ENCODE measurements at regions not wholly inside any gene's neighbourhood (a gene's known extent, or its start where the extent isn't known, plus 50 kb on each side); places are given as distances from the start of the nearest gene placed in this dataset.

GRCh38 chr14:98834119-98834518 is 437.9 kb downstream of the BCL11B start:
- Mint-ChIP-seq H3K36me3 (ENCODE audit: low read depth) (no peaks in the 10 kb centered on the region), H3K9me3 (no peaks in the 10 kb centered on the region), H3K27me3 (ENCODE audit: low read depth) (no peaks in the 10 kb centered on the region), H3K4me1 (ENCODE audit: low read depth) (no peaks in the 10 kb centered on the region), H3K4me3 (no peak overlapping the region), H3K27ac (no peak overlapping the region)
- no peak for DNase-seq
- intact Hi-C loops (cut with micrococcal nuclease), result no loop called here
- CTCF ChIA-PET, result interaction anchor here (0.6 kb wide), 1 partner anchor 15 kb away, joined by 4 read pairs; no protein-coding TSS in a partner anchor

- no peaks in the 10 kb centered on the region for H3K27me3 Mint-ChIP-seq (ENCODE audit: low read depth)
- no peak overlapping the region for H3K27ac Mint-ChIP-seq
- no peak for DNase-seq
- H3K9me3 Mint-ChIP-seq, result no peaks in the 10 kb centered on the region
- H3K4me3 Mint-ChIP-seq, result no peak overlapping the region
- no peaks in the 10 kb centered on the region for H3K4me1 Mint-ChIP-seq (ENCODE audit: low read depth)
- intact Hi-C loops (cut with micrococcal nuclease), result no loop called here
- CTCF ChIA-PET, result no interaction called here
- H3K36me3 Mint-ChIP-seq (ENCODE audit: low read depth), result no peaks in the 10 kb centered on the region
Measured at GRCh38 chr14:98835051-98835824, 436.8 kb downstream of the BCL11B start.

- Mint-ChIP-seq H3K36me3 (ENCODE audit: low read depth) (no peaks in the 10 kb centered on the region), H3K4me3 (no peak overlapping the region), H3K4me1 (ENCODE audit: low read depth) (no peaks in the 10 kb centered on the region), H3K27ac (no peak overlapping the region), H3K9me3 (no peaks in the 10 kb centered on the region), H3K27me3 (ENCODE audit: low read depth) (no peaks in the 10 kb centered on the region)
- intact Hi-C loops (cut with micrococcal nuclease), result no loop called here
- CTCF ChIA-PET, result no interaction called here
- no peak for DNase-seq
Measured at GRCh38 chr14:98835825-98836100, 436.2 kb downstream of the BCL11B start.

GRCh38 chr14:98840091-98840490 is 431.9 kb downstream of the BCL11B start:
- H3K4me3 Mint-ChIP-seq, result no peak overlapping the region
- DNase-seq, result no peak
- H3K9me3 Mint-ChIP-seq, result no peaks in the 10 kb centered on the region
- intact Hi-C loops (cut with micrococcal nuclease), result no loop called here
- H3K27me3 Mint-ChIP-seq (ENCODE audit: low read depth), result no peaks in the 10 kb centered on the region
- H3K27ac Mint-ChIP-seq, result no peak overlapping the region
- peaks cover 11% of the 10 kb centered on the region for H3K4me1 Mint-ChIP-seq (ENCODE audit: low read depth)
- H3K36me3 Mint-ChIP-seq (ENCODE audit: low read depth), result no peaks in the 10 kb centered on the region
- CTCF ChIA-PET, result no interaction called here

GRCh38 chr14:98840511-98840910 is 431.5 kb downstream of the BCL11B start:
- no peaks in the 10 kb centered on the region for H3K9me3 Mint-ChIP-seq
- DNase-seq, result no peak
- no peaks in the 10 kb centered on the region for H3K36me3 Mint-ChIP-seq (ENCODE audit: low read depth)
- intact Hi-C loops (cut with micrococcal nuclease), result no loop called here
- H3K27ac Mint-ChIP-seq, result no peak overlapping the region
- no peaks in the 10 kb centered on the region for H3K27me3 Mint-ChIP-seq (ENCODE audit: low read depth)
- H3K4me1 Mint-ChIP-seq (ENCODE audit: low read depth), result peaks cover 11% of the 10 kb centered on the region
- CTCF ChIA-PET, result no interaction called here
- H3K4me3 Mint-ChIP-seq, result no peak overlapping the region

- no peaks in the 10 kb centered on the region for H3K9me3 Mint-ChIP-seq
- no peaks in the 10 kb centered on the region for H3K27me3 Mint-ChIP-seq (ENCODE audit: low read depth)
- H3K36me3 Mint-ChIP-seq (ENCODE audit: low read depth), result no peaks in the 10 kb centered on the region
- no peak overlapping the region for H3K27ac Mint-ChIP-seq
- no peak for DNase-seq
- H3K4me3 Mint-ChIP-seq, result no peak overlapping the region
- peaks cover 11% of the 10 kb centered on the region for H3K4me1 Mint-ChIP-seq (ENCODE audit: low read depth)
- intact Hi-C loops (cut with micrococcal nuclease), result no loop called here
- CTCF ChIA-PET, result no interaction called here
Measured at GRCh38 chr14:98844456-98844855, 427.5 kb downstream of the BCL11B start.

GRCh38 chr14:98847521-98848468 is 424.2 kb downstream of the BCL11B start:
- no peak for DNase-seq
- no peak overlapping the region for H3K27ac Mint-ChIP-seq
- H3K36me3 Mint-ChIP-seq (ENCODE audit: low read depth), result no peaks in the 10 kb centered on the region
- intact Hi-C loops (cut with micrococcal nuclease), result no loop called here
- peaks cover 11% of the 10 kb centered on the region for H3K4me1 Mint-ChIP-seq (ENCODE audit: low read depth)
- CTCF ChIA-PET, result no interaction called here
- H3K27me3 Mint-ChIP-seq (ENCODE audit: low read depth), result no peaks in the 10 kb centered on the region
- no peak overlapping the region for H3K4me3 Mint-ChIP-seq
- no peaks in the 10 kb centered on the region for H3K9me3 Mint-ChIP-seq

- Mint-ChIP-seq H3K36me3 (ENCODE audit: low read depth) (no peaks in the 10 kb centered on the region), H3K4me3 (no peak overlapping the region), H3K27me3 (ENCODE audit: low read depth) (no peaks in the 10 kb centered on the region), H3K27ac (no peak overlapping the region), H3K9me3 (no peaks in the 10 kb centered on the region), H3K4me1 (ENCODE audit: low read depth) (no peaks in the 10 kb centered on the region)
- DNase-seq, result no peak
- CTCF ChIA-PET, result interaction anchor here (0.7 kb wide), 1 partner anchor 11 kb away, joined by 3 read pairs; no protein-coding TSS in a partner anchor
- intact Hi-C loops (cut with micrococcal nuclease), result no loop called here
Measured at GRCh38 chr14:98853063-98853729, 418.8 kb downstream of the BCL11B start.

GRCh38 chr14:98855926-98856715 is 415.9 kb downstream of the BCL11B start:
- no peak for DNase-seq
- no peaks in the 10 kb centered on the region for H3K27me3 Mint-ChIP-seq (ENCODE audit: low read depth)
- CTCF ChIA-PET, result no interaction called here
- H3K4me3 Mint-ChIP-seq, result no peak overlapping the region
- intact Hi-C loops (cut with micrococcal nuclease), result no loop called here
- no peaks in the 10 kb centered on the region for H3K9me3 Mint-ChIP-seq
- no peak overlapping the region for H3K27ac Mint-ChIP-seq
- no peaks in the 10 kb centered on the region for H3K4me1 Mint-ChIP-seq (ENCODE audit: low read depth)
- H3K36me3 Mint-ChIP-seq (ENCODE audit: low read depth), result no peaks in the 10 kb centered on the region

GRCh38 chr14:98858158-98858557 is 413.8 kb downstream of the BCL11B start:
- H3K36me3 Mint-ChIP-seq (ENCODE audit: low read depth), result no peaks in the 10 kb centered on the region
- H3K27me3 Mint-ChIP-seq (ENCODE audit: low read depth), result no peaks in the 10 kb centered on the region
- no peaks in the 10 kb centered on the region for H3K4me1 Mint-ChIP-seq (ENCODE audit: low read depth)
- CTCF ChIA-PET, result no interaction called here
- H3K27ac Mint-ChIP-seq, result no peak overlapping the region
- no peak overlapping the region for H3K4me3 Mint-ChIP-seq
- no peaks in the 10 kb centered on the region for H3K9me3 Mint-ChIP-seq
- no peak for DNase-seq
- intact Hi-C loops (cut with micrococcal nuclease), result no loop called here

- H3K4me1 Mint-ChIP-seq (ENCODE audit: low read depth), result no peaks in the 10 kb centered on the region
- H3K4me3 Mint-ChIP-seq, result no peak overlapping the region
- no peaks in the 10 kb centered on the region for H3K27me3 Mint-ChIP-seq (ENCODE audit: low read depth)
- intact Hi-C loops (cut with micrococcal nuclease), result no loop called here
- no peaks in the 10 kb centered on the region for H3K36me3 Mint-ChIP-seq (ENCODE audit: low read depth)
- no peak for DNase-seq
- no peak overlapping the region for H3K27ac Mint-ChIP-seq
- CTCF ChIA-PET, result no interaction called here
- no peaks in the 10 kb centered on the region for H3K9me3 Mint-ChIP-seq
Measured at GRCh38 chr14:98858561-98858960, 413.4 kb downstream of the BCL11B start.

GRCh38 chr14:98859301-98859700 is 412.7 kb downstream of the BCL11B start:
- DNase-seq, result no peak
- intact Hi-C loops (cut with micrococcal nuclease), result no loop called here
- Mint-ChIP-seq H3K4me3 (no peak overlapping the region), H3K4me1 (ENCODE audit: low read depth) (no peaks in the 10 kb centered on the region), H3K27ac (no peak overlapping the region), H3K9me3 (no peaks in the 10 kb centered on the region), H3K27me3 (ENCODE audit: low read depth) (no peaks in the 10 kb centered on the region), H3K36me3 (ENCODE audit: low read depth) (no peaks in the 10 kb centered on the region)
- CTCF ChIA-PET, result no interaction called here

Measured in activated naive CD4-positive, alpha-beta T cell treated with anti-CD3 and anti-CD28 coated beads for 36 hours (primary cell).